ENCODE measurements at regions not wholly inside any gene's neighbourhood (a gene's known extent, or its start where the extent isn't known, plus 50 kb on each side); places are given as distances from the start of the nearest gene placed in this dataset.

DNA sequence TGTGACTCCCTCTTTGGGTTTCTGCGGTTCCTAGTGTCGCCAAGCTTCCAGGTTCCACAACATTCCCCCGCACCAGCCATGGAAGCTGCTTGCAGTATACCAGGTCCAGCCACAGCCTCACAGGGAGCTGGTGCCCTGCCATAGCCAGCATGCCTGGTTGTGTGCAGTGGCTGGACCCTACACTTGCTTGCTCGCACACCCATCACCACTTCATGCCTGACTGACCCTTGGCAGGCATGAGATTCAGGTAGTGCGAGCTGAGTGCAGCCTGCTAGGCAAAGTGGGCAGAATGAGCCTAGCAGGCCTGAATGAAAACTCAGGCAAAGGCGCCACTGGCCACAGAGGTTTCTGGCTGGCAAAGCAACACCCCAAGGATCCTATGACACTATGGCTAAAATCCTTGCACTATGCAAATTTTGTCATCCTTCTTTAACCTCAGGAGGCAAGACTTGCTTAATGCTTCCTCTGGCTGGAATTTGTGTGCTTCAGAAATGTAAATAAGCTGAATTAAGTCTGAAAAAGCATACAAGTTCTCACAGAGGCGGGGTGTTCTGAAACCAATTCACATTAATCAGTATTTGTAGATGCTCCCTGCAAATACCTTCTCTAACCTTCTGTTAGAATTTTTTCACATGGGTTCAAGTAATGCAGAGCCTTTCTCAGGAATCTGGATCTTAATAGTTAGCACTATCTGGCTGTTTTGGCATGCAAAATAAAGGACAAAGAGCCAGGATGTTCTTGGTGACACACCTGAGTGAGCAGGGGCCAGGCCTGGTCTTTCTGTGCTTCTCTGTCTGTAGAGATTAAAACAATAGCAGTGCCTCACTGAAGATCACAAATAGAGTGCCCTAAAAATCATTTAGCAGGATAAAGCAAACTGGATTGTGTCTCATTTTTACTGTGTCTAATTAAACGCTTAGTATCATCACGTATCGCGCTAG lies 256.9 kb downstream of the GPATCH2 start:
- H3K9me3 Mint-ChIP-seq = peaks cover 13 to 23% of the 10 kb centered on the region in 2 donors
- no peak overlapping the region for H3K4me3 Mint-ChIP-seq

DNA sequence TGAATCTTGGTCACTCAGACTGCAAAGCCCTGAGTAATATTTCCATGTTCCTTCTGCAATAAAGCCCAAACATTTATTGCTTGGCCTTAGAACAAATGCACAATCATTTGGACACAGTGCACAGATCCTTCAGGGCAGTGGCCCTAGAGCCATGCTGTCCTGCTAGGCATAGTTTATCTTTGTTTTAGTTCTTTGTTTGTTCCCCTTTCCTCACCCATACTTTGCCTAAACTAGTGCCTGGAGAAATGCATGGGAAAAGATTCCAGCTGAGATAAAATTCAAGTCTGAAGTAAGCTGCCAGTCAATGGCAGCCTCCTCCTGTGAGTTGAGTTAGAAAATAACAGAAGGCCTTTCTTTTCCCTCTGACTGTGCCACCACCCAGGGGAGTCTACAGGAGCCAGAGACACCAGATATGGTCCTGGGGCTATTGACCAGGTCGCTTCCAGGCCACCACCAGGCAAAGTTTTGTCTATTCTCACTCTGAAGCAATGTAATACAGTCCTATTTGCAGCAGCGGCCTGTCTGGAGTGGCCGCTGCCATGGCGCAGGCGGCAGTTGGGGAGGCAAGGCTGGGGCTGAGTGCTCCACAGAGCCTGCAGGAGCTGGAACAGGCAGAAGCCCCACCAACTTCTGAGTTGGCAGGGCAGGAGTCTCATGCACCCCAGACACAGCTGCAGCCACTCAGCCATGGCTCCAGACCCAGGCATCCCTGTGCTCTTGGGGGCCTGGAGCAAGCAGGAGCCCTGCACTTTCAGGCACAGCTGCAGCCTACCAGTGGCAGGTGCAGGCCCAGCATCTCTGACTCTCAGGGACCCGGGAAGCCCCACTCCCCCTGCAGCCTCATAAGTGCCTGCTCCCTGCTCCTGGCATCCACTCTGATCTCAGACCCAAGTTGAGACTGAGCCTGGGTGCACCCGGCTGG lies 258.6 kb downstream of the GPATCH2 start:
- H3K9me3 Mint-ChIP-seq = peaks cover 3 to 12% of the 10 kb centered on the region in 2 donors

More for the DNA sequence above, 256.9 kb downstream of the GPATCH2 start:
- DNase-seq (no peak), ATAC-seq (no peak)
- H3K4me1 Mint-ChIP-seq = peaks cover 8% of the 10 kb centered on the region
- H3K27ac Mint-ChIP-seq = no peak overlapping the region
- H3K27me3 Mint-ChIP-seq = no peaks in the 10 kb centered on the region

DNA sequence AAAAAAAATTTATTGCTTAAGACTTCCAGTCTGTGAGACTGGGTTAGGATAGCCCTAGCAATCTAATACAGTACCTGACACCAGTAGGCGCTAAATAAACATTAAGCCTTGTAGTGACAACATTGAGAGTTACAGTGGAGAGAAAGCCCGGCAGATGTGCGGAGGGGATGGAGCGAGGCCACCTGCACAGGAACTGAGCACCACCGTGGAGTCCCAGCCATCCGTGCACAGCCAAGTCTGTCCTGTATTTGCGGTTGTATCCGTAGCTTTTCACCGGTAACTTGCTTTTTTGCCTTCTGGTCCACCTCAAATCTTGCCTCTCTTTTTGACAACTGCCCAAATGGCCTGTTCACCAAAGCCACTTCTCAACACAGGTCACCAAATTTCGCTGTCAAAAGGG lies 260.1 kb downstream of the GPATCH2 start:
- peaks cover 0 to 7% of the 10 kb centered on the region in 2 donors for H3K9me3 Mint-ChIP-seq

More for the DNA sequence above, 258.6 kb downstream of the GPATCH2 start:
- Mint-ChIP-seq H3K4me3 (no peak overlapping the region), H3K4me1 (peaks cover 8% of the 10 kb centered on the region), H3K27ac (no peak overlapping the region), H3K27me3 (no peaks in the 10 kb centered on the region)
- ATAC-seq (no peak), DNase-seq (no peak)

GRCh38 chr1:217369996-217370551 lies 260.8 kb downstream of the GPATCH2 start:
- no peak overlapping the region for H3K4me3 Mint-ChIP-seq
- H3K4me1 Mint-ChIP-seq = peaks cover 8% of the 10 kb centered on the region
- no peaks in the 10 kb centered on the region for H3K27me3 Mint-ChIP-seq
- ATAC-seq (no peak), DNase-seq (no peak)
- peaks cover 0 to 7% of the 10 kb centered on the region in 2 donors for H3K9me3 Mint-ChIP-seq
- no peak overlapping the region for H3K27ac Mint-ChIP-seq

More for the DNA sequence above, 260.1 kb downstream of the GPATCH2 start:
- Mint-ChIP-seq H3K4me3 (no peak overlapping the region), H3K27ac (no peak overlapping the region), H3K4me1 (peaks cover 8% of the 10 kb centered on the region), H3K27me3 (no peaks in the 10 kb centered on the region)
- DNase-seq = no peak
- no peak for ATAC-seq

DNA sequence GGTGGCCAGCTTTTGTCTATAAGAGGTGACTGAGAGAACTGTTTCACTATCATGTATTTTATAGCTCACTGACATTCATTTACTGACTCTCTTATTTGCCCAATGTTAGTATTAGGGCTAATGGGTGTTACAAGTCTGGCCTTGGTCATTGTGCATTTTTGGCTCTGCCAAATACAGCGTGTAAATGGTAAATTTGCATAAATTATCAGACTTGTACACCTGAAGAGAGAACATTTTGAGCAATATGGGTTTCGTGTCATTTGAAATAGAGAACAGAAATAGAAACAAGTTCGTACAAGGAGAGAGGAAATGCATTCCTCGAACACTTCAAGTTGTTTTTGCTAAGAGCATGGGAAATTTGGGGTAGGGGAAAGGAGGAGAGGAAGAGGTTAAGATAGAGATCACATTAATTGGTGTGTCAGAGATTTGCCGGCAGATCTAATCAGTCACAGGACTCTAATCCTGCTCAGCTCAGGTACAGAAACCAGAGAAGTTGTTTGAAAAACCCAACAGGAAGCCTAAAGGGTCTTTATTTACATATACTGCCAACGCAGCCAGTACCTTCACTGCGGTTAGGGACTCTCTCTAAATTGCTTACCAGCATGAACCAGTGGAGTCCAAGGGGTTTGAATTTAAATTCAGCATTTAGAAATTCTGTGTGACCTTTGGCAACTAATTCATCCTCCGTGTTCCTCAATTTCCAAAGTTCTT lies 261.5 kb downstream of the GPATCH2 start:
- Mint-ChIP-seq H3K4me3 (peak overlapping the region in 1 of 2 donors; percentile 51), H3K27ac (peak overlapping the region in 1 of 2 donors; percentile 75), H3K4me1 (peaks cover 8% of the 10 kb centered on the region), H3K27me3 (no peaks in the 10 kb centered on the region), H3K9me3 (peaks cover 0 to 7% of the 10 kb centered on the region in 2 donors)
- DNase-seq (no peak), ATAC-seq (peak; percentile 70)

- Mint-ChIP-seq H3K4me3 (no peak overlapping the region), H3K27ac (no peak overlapping the region), H3K4me1 (peaks cover 2% of the 10 kb centered on the region), H3K27me3 (no peaks in the 10 kb centered on the region), H3K9me3 (peaks cover 0 to 6% of the 10 kb centered on the region in 2 donors)
- ATAC-seq (no peak), DNase-seq (no peak)
Measured at GRCh38 chr1:217364220-217364619, 266.7 kb downstream of the GPATCH2 start.

- Mint-ChIP-seq H3K27ac (no peak overlapping the region), H3K4me3 (no peak overlapping the region), H3K27me3 (no peaks in the 10 kb centered on the region), H3K9me3 (peaks cover 0 to 6% of the 10 kb centered on the region in 2 donors), H3K4me1 (no peaks in the 10 kb centered on the region)
- ATAC-seq = no peak
- no peak for DNase-seq
Measured at GRCh38 chr1:217363319-217363718, 267.6 kb downstream of the GPATCH2 start.

DNA sequence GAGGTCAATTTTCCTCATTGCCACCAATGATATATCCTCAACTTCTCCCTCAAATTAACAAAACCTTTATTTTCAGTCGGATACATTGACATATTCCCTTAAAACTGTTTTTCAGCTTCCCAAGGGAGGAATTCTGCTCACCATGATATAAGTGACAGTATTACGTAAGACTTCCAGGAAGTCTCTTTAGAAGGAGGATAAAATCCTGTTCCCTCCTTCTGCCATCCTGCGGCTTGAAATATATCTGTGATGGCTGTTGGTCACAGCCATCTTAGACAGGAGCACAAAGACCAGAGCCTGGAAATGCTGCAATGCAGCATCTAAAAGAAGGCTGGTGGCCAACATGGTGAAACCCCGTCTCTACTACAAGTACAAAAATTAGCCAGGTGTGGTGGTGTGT lies 270.4 kb downstream of the GPATCH2 start:
- peaks cover 0 to 6% of the 10 kb centered on the region in 2 donors for H3K9me3 Mint-ChIP-seq
- no peak for ATAC-seq

DNA sequence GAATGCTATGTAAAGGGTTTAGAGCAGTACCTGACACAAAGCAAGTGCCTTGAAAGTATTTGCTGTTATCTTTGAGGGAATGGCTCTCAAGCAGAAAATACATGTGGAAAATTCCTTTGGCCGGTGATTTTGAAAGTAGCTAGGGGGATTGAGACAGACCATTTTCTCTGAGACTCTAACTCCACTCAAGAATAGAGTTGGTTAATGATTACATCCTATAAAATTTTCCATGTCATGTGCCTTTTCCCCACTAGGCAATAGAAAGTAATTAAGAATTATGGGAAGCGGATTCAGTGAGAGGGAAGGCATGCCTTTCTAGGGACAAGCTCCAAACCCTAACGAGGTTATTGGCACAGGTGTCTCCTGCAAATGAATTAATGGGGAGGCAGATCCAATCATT lies 276.0 kb downstream of the GPATCH2 start:
- H3K4me1 Mint-ChIP-seq = no peaks in the 10 kb centered on the region
- H3K27ac Mint-ChIP-seq = no peak overlapping the region
- peaks cover 0 to 16% of the 10 kb centered on the region in 2 donors for H3K9me3 Mint-ChIP-seq
- H3K4me3 Mint-ChIP-seq = no peak overlapping the region
- no peak for ATAC-seq
- peaks cover 5% of the 10 kb centered on the region for H3K27me3 Mint-ChIP-seq
- no peak for DNase-seq

More for the DNA sequence above, 270.4 kb downstream of the GPATCH2 start:
- no peak for DNase-seq
- no peaks in the 10 kb centered on the region for H3K4me1 Mint-ChIP-seq
- H3K27me3 Mint-ChIP-seq = no peaks in the 10 kb centered on the region
- H3K4me3 Mint-ChIP-seq = no peak overlapping the region
- H3K27ac Mint-ChIP-seq = no peak overlapping the region

DNA sequence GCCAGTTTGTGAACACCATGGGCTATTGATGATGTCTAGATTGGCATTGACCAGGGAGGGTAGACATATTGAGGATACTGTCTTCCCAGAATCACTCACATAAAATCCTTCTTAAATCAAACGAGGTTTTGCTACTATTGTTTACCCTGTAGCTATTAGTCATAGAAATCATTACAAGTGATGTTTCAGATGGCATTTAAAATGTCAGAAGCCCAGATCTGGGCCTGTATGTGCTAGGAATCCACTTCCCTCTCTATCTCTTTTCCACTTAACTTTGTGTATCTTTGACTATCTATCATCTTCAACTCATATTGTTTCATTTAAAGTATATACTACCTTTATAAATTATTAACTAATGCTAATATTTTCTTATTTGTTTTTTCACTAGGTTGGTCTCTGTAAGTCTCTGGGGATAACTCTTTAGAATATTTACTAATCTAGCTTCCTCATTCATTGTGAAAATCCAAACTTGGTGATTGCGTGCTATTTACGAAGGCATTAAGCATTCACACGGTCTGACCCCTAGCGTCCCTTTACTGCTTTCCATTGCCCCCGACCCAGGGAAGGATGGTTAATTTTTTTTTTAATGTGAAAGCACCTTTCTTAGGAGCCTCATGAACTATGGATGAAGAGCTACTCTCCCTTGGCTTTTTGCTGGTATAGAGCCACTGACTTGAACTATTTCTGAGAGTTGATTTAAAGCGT lies 281.8 kb downstream of the GPATCH2 start:
- Mint-ChIP-seq H3K27me3 (peaks cover 5% of the 10 kb centered on the region), H3K27ac (no peak overlapping the region)
- no peak for ATAC-seq

DNA sequence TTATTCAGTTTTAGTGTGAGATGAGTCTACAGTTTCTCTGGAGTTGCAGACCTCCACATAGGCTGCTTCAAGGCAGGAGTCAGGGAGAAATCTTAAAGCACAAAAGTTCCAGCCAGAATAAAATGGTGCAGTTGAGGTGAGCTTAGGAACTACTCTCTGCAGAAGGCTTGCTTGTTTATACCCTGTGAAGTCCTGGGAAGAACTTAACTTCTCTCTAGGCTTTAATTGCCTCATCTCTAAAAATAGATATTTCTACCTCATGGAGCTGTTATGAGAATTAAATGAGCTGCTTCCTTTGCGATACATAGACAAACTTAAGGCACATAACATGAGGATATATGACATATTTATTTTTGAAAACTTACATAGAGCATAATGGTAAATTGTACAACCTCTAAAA lies 286.2 kb downstream of the GPATCH2 start:
- peaks cover 12% of the 10 kb centered on the region for H3K27me3 Mint-ChIP-seq
- no peak overlapping the region for H3K4me3 Mint-ChIP-seq
- ATAC-seq (no peak), DNase-seq (no peak)
- H3K27ac Mint-ChIP-seq = no peak overlapping the region
- no peaks in the 10 kb centered on the region for H3K4me1 Mint-ChIP-seq
- H3K9me3 Mint-ChIP-seq = peaks cover 13 to 17% of the 10 kb centered on the region in 2 donors

More for the DNA sequence above, 281.8 kb downstream of the GPATCH2 start:
- no peak for DNase-seq
- no peaks in the 10 kb centered on the region for H3K4me1 Mint-ChIP-seq
- H3K9me3 Mint-ChIP-seq = peaks cover 13 to 25% of the 10 kb centered on the region in 2 donors
- no peak overlapping the region for H3K4me3 Mint-ChIP-seq

DNA sequence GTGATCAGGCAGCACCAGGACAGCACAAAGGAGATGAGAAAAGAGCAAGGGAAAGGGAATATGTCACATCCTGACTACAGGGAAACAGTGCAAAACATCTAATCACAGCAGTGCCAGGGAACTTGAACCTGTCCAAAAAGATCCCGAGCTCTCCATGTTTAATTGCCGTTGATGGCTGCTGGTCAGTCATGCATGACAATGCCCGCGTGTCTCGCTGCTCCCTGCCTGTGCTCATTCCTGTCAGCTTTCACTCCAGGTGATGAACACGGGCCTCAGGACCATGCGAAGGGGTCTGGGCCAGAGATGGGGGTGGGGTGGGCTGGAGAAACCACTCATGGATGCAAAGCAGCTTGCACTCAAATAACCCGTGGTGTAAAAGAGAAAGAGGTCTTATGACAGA lies 287.0 kb downstream of the GPATCH2 start:
- H3K9me3 Mint-ChIP-seq = peaks cover 13 to 17% of the 10 kb centered on the region in 2 donors
- no peak overlapping the region for H3K27ac Mint-ChIP-seq
- H3K4me3 Mint-ChIP-seq = no peak overlapping the region
- DNase-seq (no peak), ATAC-seq (no peak)
- H3K4me1 Mint-ChIP-seq = no peaks in the 10 kb centered on the region
- H3K27me3 Mint-ChIP-seq = peaks cover 12% of the 10 kb centered on the region

GRCh38 chr1:217342105-217342504 lies 288.8 kb downstream of the GPATCH2 start:
- Mint-ChIP-seq H3K27ac (no peak overlapping the region), H3K9me3 (peaks cover 10 to 13% of the 10 kb centered on the region in 2 donors), H3K4me1 (no peaks in the 10 kb centered on the region), H3K27me3 (peaks cover 12% of the 10 kb centered on the region), H3K4me3 (no peak overlapping the region)
- no peak for ATAC-seq
- no peak for DNase-seq

DNA sequence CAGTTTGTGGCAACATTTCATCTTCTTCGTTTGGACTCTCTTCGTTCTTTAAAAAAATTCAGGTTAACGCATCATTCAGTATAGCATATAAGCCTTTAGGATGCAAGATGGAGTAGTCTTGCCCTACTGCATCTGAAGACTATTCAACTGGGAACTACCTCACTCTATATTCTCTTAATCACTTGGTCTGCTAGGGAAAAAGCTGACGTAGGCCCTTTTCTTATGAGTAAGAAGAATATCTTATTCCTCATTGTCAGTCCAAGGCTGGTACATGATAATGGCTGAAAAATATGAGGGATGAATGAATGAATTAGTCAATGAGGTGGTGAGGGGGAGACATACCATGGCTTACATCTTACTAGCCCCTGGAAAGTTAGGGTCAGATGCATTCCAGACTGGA lies 294.2 kb downstream of the GPATCH2 start:
- DNase-seq = no peak
- H3K27ac Mint-ChIP-seq = no peak overlapping the region
- no peak overlapping the region for H3K4me3 Mint-ChIP-seq
- peaks cover under 1 to 4% of the 10 kb centered on the region in 2 donors for H3K9me3 Mint-ChIP-seq
- H3K4me1 Mint-ChIP-seq = no peaks in the 10 kb centered on the region
- no peaks in the 10 kb centered on the region for H3K27me3 Mint-ChIP-seq
- ATAC-seq = no peak

Data from stimulated activated naive CD8-positive, alpha-beta T cell treated with anti-CD3 and anti-CD28 coated beads, Interleukin-15, amount 100 ng/mL, for 72 hours (primary cell).